ENCODE measurements at regions not wholly inside any gene's neighbourhood (a gene's known extent, or its start where the extent isn't known, plus 50 kb on each side); places are given as distances from the start of the nearest gene placed in this dataset.
"Not testable (repeated sequence)": the region's sequence is repeated elsewhere in the genome, so short reads cannot be mapped to it uniquely, and the experiment has no call there.

- no peak for DNase-seq
These were observed 159.0 kb downstream of the TEX29 start for GRCh38 chr13:111479412-111479811.

GRCh38 chr13:111480503-111480902 lies 160.1 kb downstream of the TEX29 start:
- DNase-seq, result no peak

- peak; percentile 98 for DNase-seq
These were observed 160.5 kb downstream of the TEX29 start for GRCh38 chr13:111480976-111481375.

GRCh38 chr13:111482126-111482525 lies 161.7 kb downstream of the TEX29 start:
- no peak for DNase-seq

GRCh38 chr13:111482806-111483620 lies 162.6 kb downstream of the TEX29 start:
- no peak for DNase-seq

GRCh38 chr13:111483621-111483987 lies 163.2 kb downstream of the TEX29 start:
- DNase-seq, result no peak

GRCh38 chr13:111484141-111484925 lies 163.9 kb downstream of the TEX29 start:
- DNase-seq, result no peak

- DNase-seq, result no peak
These were observed 164.5 kb downstream of the TEX29 start for GRCh38 chr13:111484959-111485358.

- DNase-seq, result no peak
These were observed 165.2 kb downstream of the TEX29 start for GRCh38 chr13:111485491-111486250.

- no peak for DNase-seq
These were observed 165.9 kb downstream of the TEX29 start for GRCh38 chr13:111486331-111486730.

- DNase-seq, result no peak
These were observed 166.4 kb downstream of the TEX29 start for GRCh38 chr13:111486801-111487200.

- DNase-seq, result no peak
These were observed 168.2 kb downstream of the TEX29 start for GRCh38 chr13:111488486-111489132.

GRCh38 chr13:111489301-111489700 lies 168.9 kb downstream of the TEX29 start:
- no peak for DNase-seq

- DNase-seq, result no peak
These were observed 170.2 kb downstream of the TEX29 start for GRCh38 chr13:111490611-111491010.

GRCh38 chr13:111491021-111491420 lies 170.6 kb downstream of the TEX29 start:
- DNase-seq, result no peak

- no peak for DNase-seq
These were observed 171.2 kb downstream of the TEX29 start for GRCh38 chr13:111491659-111492058.

GRCh38 chr13:111492341-111492950 lies 172.0 kb downstream of the TEX29 start:
- no peak for DNase-seq

- no peak for DNase-seq
These were observed 172.5 kb downstream of the TEX29 start for GRCh38 chr13:111492958-111493357.

GRCh38 chr13:111493468-111493867 lies 173.0 kb downstream of the TEX29 start:
- no peak for DNase-seq

- no peak for DNase-seq
These were observed 174.2 kb downstream of the TEX29 start for GRCh38 chr13:111494641-111495040.

GRCh38 chr13:111501596-111502535 lies 181.4 kb downstream of the TEX29 start:
- DNase-seq, result not testable (repeated sequence)
